A172 (cell line): ENCODE measurements at regions not wholly inside any gene's neighbourhood (a gene's known extent, or its start where the extent isn't known, plus 50 kb on each side); places are given as distances from the start of the nearest gene placed in this dataset.

Source experiments
- DNase-seq: peaks from one replicate; pipeline ENCODE4 v3.0.0-alpha.2; 2015; ENCODE audit warnings: low spot score

- no peak for DNase-seq
Measured at GRCh38 chr16:8519179-8519578, 71.1 kb downstream of the TMEM114 start.

- DNase-seq, result no peak
Measured at GRCh38 chr16:8517280-8517679, 73.0 kb downstream of the TMEM114 start.

GRCh38 chr16:8516471-8516870, 73.8 kb downstream of the TMEM114 start:
- DNase-seq, result no peak

GRCh38 chr16:8512941-8513624, 77.2 kb downstream of the TMEM114 start:
- no peak for DNase-seq

- DNase-seq, result no peak
Measured at GRCh38 chr16:8511464-8511863, 78.8 kb downstream of the TMEM114 start.

GRCh38 chr16:8510160-8510559, 80.2 kb downstream of the TMEM114 start:
- DNase-seq, result no peak

- DNase-seq, result no peak
Measured at GRCh38 chr16:8505327-8505991, 84.9 kb downstream of the TMEM114 start.

GRCh38 chr16:8502446-8502845, 87.9 kb downstream of the TMEM114 start:
- no peak for DNase-seq

GRCh38 chr16:8500351-8500750, 90.0 kb downstream of the TMEM114 start:
- no peak for DNase-seq

- no peak for DNase-seq
Measured at GRCh38 chr16:8496364-8496763, 93.9 kb downstream of the TMEM114 start.

- DNase-seq, result no peak
Measured at GRCh38 chr16:8493972-8494371, 96.3 kb downstream of the TMEM114 start.

- DNase-seq, result no peak
Measured at GRCh38 chr16:8492690-8493089, 97.6 kb downstream of the TMEM114 start.

- no peak for DNase-seq
Measured at GRCh38 chr16:8489580-8489979, 100.7 kb downstream of the TMEM114 start.

GRCh38 chr16:8486985-8487384, 103.3 kb downstream of the TMEM114 start:
- DNase-seq, result no peak

GRCh38 chr16:8483396-8483795, 106.9 kb downstream of the TMEM114 start:
- no peak for DNase-seq

- no peak for DNase-seq
Measured at GRCh38 chr16:8481810-8482209, 108.5 kb downstream of the TMEM114 start.

GRCh38 chr16:8476824-8477223, 113.5 kb downstream of the TMEM114 start:
- DNase-seq, result no peak

- DNase-seq, result no peak
Measured at GRCh38 chr16:8474587-8474986, 115.7 kb downstream of the TMEM114 start.

- DNase-seq, result no peak
Measured at GRCh38 chr16:8469102-8469778, 121.1 kb downstream of the TMEM114 start.

- DNase-seq, result no peak
Measured at GRCh38 chr16:8464979-8465378, 125.3 kb downstream of the TMEM114 start.

- no peak for DNase-seq
Measured at GRCh38 chr16:8459085-8459733, 131.1 kb downstream of the TMEM114 start.

GRCh38 chr16:8458481-8459046, 131.7 kb downstream of the TMEM114 start:
- no peak for DNase-seq
